Upper lobe of right lung (tissue), 1 donor: ENCODE measurements at regions not wholly inside any gene's neighbourhood (a gene's known extent, or its start where the extent isn't known, plus 50 kb on each side); places are given as distances from the start of the nearest gene placed in this dataset.

ENCODE experiments used
- ATAC-seq: fragments of 200-7000 bp; cut with Tn5 transposase; one replicate; pipeline ENCODE4 v1.9.1; 2020; ENCODE audit warnings: mild to moderate bottlenecking, moderate library complexity
- DNase-seq: peaks from one replicate; pipeline ENCODE4 v3.0.0-alpha.2; 2020
- H3K27ac ChIP-seq: fragments of 200-600 bp; one replicate; pipeline ENCODE4 v1.8.0; 2022
- H3K27me3 ChIP-seq: fragments of 200-600 bp; one replicate; pipeline ENCODE4 v1.8.0; 2022; ENCODE audit warnings: mild to moderate bottlenecking
- H3K36me3 ChIP-seq: fragments of 200-600 bp; one replicate; pipeline ENCODE4 v1.8.0; 2022
- H3K4me1 ChIP-seq: fragments of 200-600 bp; one replicate; pipeline ENCODE4 v1.8.0; 2022
- H3K4me3 ChIP-seq: fragments of 200-600 bp; one replicate; pipeline ENCODE4 v1.8.0; 2022; ENCODE audit warnings: mild to moderate bottlenecking
- H3K9me3 ChIP-seq: fragments of 200-600 bp; one replicate; pipeline ENCODE4 v1.8.0; 2022
- CTCF ChIP-seq: fragments of 200-600 bp; IDR thresholded peaks from one replicate; pipeline ENCODE4 v1.8.0; 2022; ENCODE audit warnings: antibody characterized with exemption
- intact Hi-C: fragments of 100-400 bp; cut with DNase I; formaldehyde crosslinking; loops from one replicate; pipeline ENCODE4 v1.11.0; 2022
- donor health status: DM: no; HTN: yes; CAD: no; lungs with severe emphysema.

- Histone ChIP-seq H3K4me1 (no peaks in the 10 kb centered on the region), H3K4me3 (no peak overlapping the region), H3K9me3 (no peaks in the 10 kb centered on the region), H3K27ac (no peak overlapping the region), H3K27me3 (no peaks in the 10 kb centered on the region), H3K36me3 (no peaks in the 10 kb centered on the region)
- no peak for TF ChIP-seq CTCF
- ATAC-seq (no peak), DNase-seq (no peak)
- intact Hi-C loops: no loop called here
Observed at GRCh38 chr6:115577270-115577669, 483.4 kb downstream of the FRK start.

DNA sequence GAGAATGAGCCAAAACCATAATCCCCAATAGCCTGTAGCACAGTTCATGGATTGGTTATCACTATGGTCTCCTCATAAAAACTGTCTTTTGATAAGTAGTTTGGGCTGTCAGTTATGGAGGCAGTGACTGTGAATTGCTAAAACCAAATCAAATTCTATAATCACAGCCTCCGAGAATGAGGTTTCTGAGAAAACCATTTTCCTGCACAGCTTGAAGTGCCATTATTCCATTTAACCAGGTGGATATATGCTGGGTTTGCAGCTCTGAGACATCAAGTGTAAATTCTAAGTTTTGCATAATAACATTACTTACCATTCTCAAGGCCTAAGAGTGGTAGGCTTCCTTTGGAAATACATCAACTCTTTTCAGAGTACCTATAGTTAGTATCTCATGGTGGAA is 485.4 kb downstream of the FRK start:
- ATAC-seq (no peak), DNase-seq (no peak)
- Histone ChIP-seq H3K4me3 (no peak overlapping the region), H3K4me1 (no peaks in the 10 kb centered on the region), H3K9me3 (no peaks in the 10 kb centered on the region), H3K27me3 (no peaks in the 10 kb centered on the region), H3K27ac (no peak overlapping the region), H3K36me3 (no peaks in the 10 kb centered on the region)
- intact Hi-C loops: no loop called here
- no peak for TF ChIP-seq CTCF

- DNase-seq (no peak), ATAC-seq (no peak)
- no peak overlapping the region for H3K4me3 ChIP-seq
- intact Hi-C loops: no loop called here
- no peaks in the 10 kb centered on the region for H3K36me3 ChIP-seq
- H3K27me3 ChIP-seq: no peaks in the 10 kb centered on the region
- H3K27ac ChIP-seq: no peak overlapping the region
- H3K4me1 ChIP-seq: no peaks in the 10 kb centered on the region
- no peak for TF ChIP-seq CTCF
- no peaks in the 10 kb centered on the region for H3K9me3 ChIP-seq
Observed at GRCh38 chr6:115573861-115574260, 486.8 kb downstream of the FRK start.

DNA sequence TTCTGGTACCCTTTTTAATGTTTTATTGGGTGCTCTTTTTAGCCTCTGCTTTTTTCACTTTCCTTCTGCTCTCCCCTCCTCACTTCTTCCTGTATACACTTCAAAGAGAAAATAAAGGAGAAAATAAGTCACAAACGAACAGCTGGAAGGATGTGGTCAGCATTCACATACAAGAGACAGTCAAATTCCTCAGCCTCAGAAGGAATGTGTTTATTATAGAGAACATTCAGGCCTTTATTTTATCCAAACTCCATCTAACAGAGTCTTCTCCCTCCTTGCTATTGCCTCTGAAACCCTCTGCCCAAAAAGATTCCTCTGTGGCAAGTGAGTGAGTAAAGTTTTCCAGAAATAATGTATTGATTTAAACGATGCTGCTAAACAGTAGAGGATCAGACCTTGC is 490.4 kb downstream of the FRK start:
- Histone ChIP-seq H3K4me1 (no peaks in the 10 kb centered on the region), H3K27me3 (no peaks in the 10 kb centered on the region), H3K27ac (no peak overlapping the region), H3K36me3 (no peaks in the 10 kb centered on the region), H3K9me3 (no peaks in the 10 kb centered on the region), H3K4me3 (no peak overlapping the region)
- ATAC-seq (no peak), DNase-seq (no peak)
- intact Hi-C loops: no loop called here
- no peak for TF ChIP-seq CTCF

- Histone ChIP-seq H3K36me3 (no peaks in the 10 kb centered on the region), H3K27me3 (no peaks in the 10 kb centered on the region), H3K9me3 (no peaks in the 10 kb centered on the region), H3K4me1 (no peaks in the 10 kb centered on the region), H3K4me3 (no peak overlapping the region), H3K27ac (no peak overlapping the region)
- intact Hi-C loops: no loop called here
- no peak for TF ChIP-seq CTCF
- no peak for ATAC-seq
- DNase-seq: no peak
Observed at GRCh38 chr6:115554060-115554459, 506.6 kb downstream of the FRK start.

- Histone ChIP-seq H3K27me3 (no peaks in the 10 kb centered on the region), H3K27ac (no peak overlapping the region), H3K4me3 (no peak overlapping the region), H3K4me1 (no peaks in the 10 kb centered on the region), H3K36me3 (no peaks in the 10 kb centered on the region), H3K9me3 (no peaks in the 10 kb centered on the region)
- intact Hi-C loops: no loop called here
- no peak for DNase-seq
- ATAC-seq: no peak
- TF ChIP-seq CTCF: no peak
Observed at GRCh38 chr6:115551527-115551926, 509.2 kb downstream of the FRK start.
